CD4-positive, alpha-beta T cell (primary cell): ENCODE measurements at regions not wholly inside any gene's neighbourhood (a gene's known extent, or its start where the extent isn't known, plus 50 kb on each side); places are given as distances from the start of the nearest gene placed in this dataset.

Experiments used
- ATAC-seq: fragments of 200-7000 bp; cut with Tn5 transposase; one replicate; pipeline ENCODE4 v1.10.0; 2022; ENCODE audit warnings: mild to moderate bottlenecking; ENCODE audit not compliant: poor library complexity
- CTCF ChIA-PET: fragments of 350-600 bp; sonication (Branson Sonifier 250); formaldehyde crosslinking; loops from one replicate; lab custom pipeline; 2021; ENCODE audit warnings: antibody characterized with exemption, inconsistent platforms; lab: Charles Lee
- POLR2A ChIA-PET: fragments of 350-600 bp; sonication (Branson Sonifier 250); formaldehyde crosslinking; loops from one replicate; lab custom pipeline; 2021; ENCODE audit warnings: antibody characterized with exemption, inconsistent platforms; lab: Charles Lee
- DNase-seq, 14 experiments: peaks; one replicate each; pipeline ENCODE4 v3.0.0-alpha.2; 2013 to 2020; ENCODE audit warnings: mixed read lengths in 2 of 14
- H3K27ac ChIP-seq, 2 donors: one replicate each; pipeline versions ENCODE4 v1.5.1 to v1.7.0; 2013; ENCODE audit warnings: low read length in 2 of 2, low read depth in 1 of 2, mild to moderate bottlenecking in 1 of 2
- H3K27me3 ChIP-seq, 2 experiments: 1 replicate in 1 of 2; 2 replicates in 1 of 2; pipeline versions ENCODE4 v1.6.1 to v1.7.0; 2013; ENCODE audit warnings: low read length in 2 of 2, control low read depth in 1 of 2, mild to moderate bottlenecking in 1 of 2, moderate library complexity in 1 of 2; ENCODE audit not compliant: insufficient read depth in 2 of 2, control insufficient read depth in 1 of 2
- H3K36me3 ChIP-seq: one replicate; pipeline ENCODE4 v1.6.1; 2013; ENCODE audit warnings: low read length, control low read depth; ENCODE audit not compliant: insufficient read depth
- H3K4me1 ChIP-seq: one replicate; pipeline ENCODE4 v1.6.1; 2013; ENCODE audit warnings: low read length, control low read depth; ENCODE audit not compliant: insufficient read depth
- H3K4me3 ChIP-seq: one replicate; pipeline ENCODE4 v1.5.1; 2013; ENCODE audit warnings: mild to moderate bottlenecking, low read length, moderate library complexity
- H3K9me3 ChIP-seq, 2 experiments: 1 replicate in 1 of 2; 2 replicates in 1 of 2; pipeline versions ENCODE4 v1.6.1 to v1.7.0; 2013; ENCODE audit warnings: low read length in 2 of 2, mild to moderate bottlenecking in 2 of 2, control low read depth in 1 of 2, moderate library complexity in 1 of 2; ENCODE audit not compliant: control insufficient read depth in 1 of 2, insufficient read depth in 1 of 2
- H3K27ac Mint-ChIP-seq: one replicate; pipeline ENCODE4 v1.8.0; 2020; ENCODE audit warnings: mixed read lengths
- H3K27me3 Mint-ChIP-seq: one replicate; pipeline ENCODE4 v1.8.0; 2021; ENCODE audit warnings: mixed read lengths
- H3K36me3 Mint-ChIP-seq: one replicate; pipeline ENCODE4 v1.8.0; 2021; ENCODE audit warnings: low read depth, mixed read lengths
- H3K4me1 Mint-ChIP-seq: one replicate; pipeline ENCODE4 v1.8.0; 2021; ENCODE audit warnings: low read depth, mixed read lengths
- H3K4me3 Mint-ChIP-seq: one replicate; pipeline ENCODE4 v1.8.0; 2020; ENCODE audit warnings: mild to moderate bottlenecking, mixed read lengths
- H3K9me3 Mint-ChIP-seq: one replicate; pipeline ENCODE4 v1.8.0; 2020; ENCODE audit warnings: mixed read lengths
- CTCF ChIP-seq: fragments of 200-600 bp; IDR thresholded peaks from one replicate; pipeline ENCODE4 v1.8.0; 2022; ENCODE audit warnings: antibody characterized with exemption, mild to moderate bottlenecking
- intact Hi-C, 2 experiments: fragments of 100-400 bp; cut with DNase I in 1 of 2; cut with micrococcal nuclease in 1 of 2; formaldehyde crosslinking; loops; one replicate each; pipeline versions ENCODE4 v1.15.1 to v1.9.0; 2023 to 2025; cut with DNase I, micrococcal nuclease

- no peak for TF ChIP-seq CTCF
- H3K4me1 ChIP-seq, result no peaks in the 10 kb centered on the region
- Mint-ChIP-seq H3K4me3 (no peak overlapping the region), H3K4me1 (no peaks in the 10 kb centered on the region), H3K27ac (no peak overlapping the region), H3K9me3 (peaks cover 2% of the 10 kb centered on the region), H3K36me3 (no peaks in the 10 kb centered on the region), H3K27me3 (peaks cover 6% of the 10 kb centered on the region)
- CTCF ChIA-PET, result no interaction called here
- ATAC-seq, result no peak
- DNase-seq, result no peak
- H3K36me3 ChIP-seq, result no peaks in the 10 kb centered on the region
- POLR2A ChIA-PET, result no interaction called here
- H3K4me3 ChIP-seq, result no peak overlapping the region
- H3K27me3 ChIP-seq, result no peaks in the 10 kb centered on the region
- intact Hi-C loops, result no loop called here
- H3K9me3 ChIP-seq, result no peaks in the 10 kb centered on the region
- H3K27ac ChIP-seq, result no peak overlapping the region
Measured at GRCh38 chr5:6961123-6961522, 247.9 kb downstream of the TENT4A start.

GRCh38 chr5:6961837-6962635, 248.8 kb downstream of the TENT4A start:
- Histone ChIP-seq H3K36me3 (no peaks in the 10 kb centered on the region), H3K27me3 (no peaks in the 10 kb centered on the region), H3K4me3 (no peak overlapping the region), H3K4me1 (no peaks in the 10 kb centered on the region), H3K9me3 (no peaks in the 10 kb centered on the region), H3K27ac (no peak overlapping the region)
- TF ChIP-seq CTCF, result no peak
- CTCF ChIA-PET, result interaction anchor here (0.6 kb wide), 1 partner anchor 146 kb away, joined by 4 read pairs; no protein-coding TSS in a partner anchor
- H3K9me3 Mint-ChIP-seq, result peaks cover 2% of the 10 kb centered on the region
- intact Hi-C loops, result no loop called here
- POLR2A ChIA-PET, result no interaction called here
- no peak overlapping the region for H3K27ac Mint-ChIP-seq
- ATAC-seq (no peak), DNase-seq (no peak)
- no peaks in the 10 kb centered on the region for H3K4me1 Mint-ChIP-seq
- no peaks in the 10 kb centered on the region for H3K36me3 Mint-ChIP-seq
- H3K4me3 Mint-ChIP-seq, result no peak overlapping the region
- H3K27me3 Mint-ChIP-seq, result peaks cover 6% of the 10 kb centered on the region

- Mint-ChIP-seq H3K4me3 (no peak overlapping the region), H3K27me3 (no peaks in the 10 kb centered on the region), H3K4me1 (no peaks in the 10 kb centered on the region), H3K36me3 (no peaks in the 10 kb centered on the region), H3K27ac (no peak overlapping the region), H3K9me3 (no peaks in the 10 kb centered on the region)
- ChIA-PET CTCF (no interaction called here), POLR2A (no interaction called here)
- TF ChIP-seq CTCF, result no peak
- Histone ChIP-seq H3K36me3 (no peaks in the 10 kb centered on the region), H3K9me3 (no peaks in the 10 kb centered on the region), H3K27ac (no peak overlapping the region), H3K27me3 (no peaks in the 10 kb centered on the region), H3K4me3 (no peak overlapping the region), H3K4me1 (no peaks in the 10 kb centered on the region)
- intact Hi-C loops, result no loop called here
- DNase-seq (no peak), ATAC-seq (no peak)
Measured at GRCh38 chr5:6976971-6977370, 263.7 kb downstream of the TENT4A start.
